Uterus (tissue), 2 donors: ENCODE measurements at regions not wholly inside any gene's neighbourhood (a gene's known extent, or its start where the extent isn't known, plus 50 kb on each side); places are given as distances from the start of the nearest gene placed in this dataset.

Experiments
- CTCF ChIP-seq, 4 experiments: fragments of 200-600 bp in 2 of 4; fragments of 450-650 bp in 2 of 4; sonication (generic) in 2 of 4; IDR thresholded peaks; one replicate each; pipeline ENCODE4 v1.5.1; 2016 to 2019; ENCODE audit warnings: antibody characterized with exemption in 4 of 4, mild to moderate bottlenecking in 2 of 4, moderate library complexity in 1 of 4
- POLR2A ChIP-seq, 2 donors: fragments of 450-650 bp; IDR thresholded peaks; one replicate each; pipeline ENCODE4 v1.6.1; 2016; ENCODE audit warnings: antibody characterized with exemption in 2 of 2, mild to moderate bottlenecking in 1 of 2, moderate library complexity in 1 of 2

- TF ChIP-seq CTCF (IDR thresholded peaks at IDR 0.05), result no peak
- no peak for TF ChIP-seq POLR2A (IDR thresholded peaks at IDR 0.05)
Observed at GRCh38 chr11:29005401-29005980, 897.3 kb downstream of the METTL15 start.
